ENCODE measurements at regions not wholly inside any gene's neighbourhood (a gene's known extent, or its start where the extent isn't known, plus 50 kb on each side); places are given as distances from the start of the nearest gene placed in this dataset.
"Not testable (repeated sequence)": the region's sequence is repeated elsewhere in the genome, so short reads cannot be mapped to it uniquely, and the experiment has no call there.

GRCh38 chr2:150122156-150122555 is 365.3 kb downstream of the RND3 start:
- Histone ChIP-seq H3K36me3 (ENCODE audit: control insufficient read depth, insufficient read depth, low read length) (no peaks in the 10 kb centered on the region), H3K27me3 (ENCODE audit: control insufficient read depth, insufficient read depth, low read length) (no peaks in the 10 kb centered on the region), H3K9me3 (replicated peaks; ENCODE audit: control insufficient read depth, low read depth, low read length) (no peaks in the 10 kb centered on the region), H3K4me3 (ENCODE audit: low read length) (no peak overlapping the region), H3K4me1 (ENCODE audit: control insufficient read depth, insufficient read depth, low read length) (peaks cover 9% of the 10 kb centered on the region), H3K27ac (ENCODE audit: low read length) (no peak overlapping the region)
- DNase-seq = no peak
- 86% methylated on average over 3 of the region's 3 CpGs for WGBS (ENCODE audit: insufficient coverage)

DNA sequence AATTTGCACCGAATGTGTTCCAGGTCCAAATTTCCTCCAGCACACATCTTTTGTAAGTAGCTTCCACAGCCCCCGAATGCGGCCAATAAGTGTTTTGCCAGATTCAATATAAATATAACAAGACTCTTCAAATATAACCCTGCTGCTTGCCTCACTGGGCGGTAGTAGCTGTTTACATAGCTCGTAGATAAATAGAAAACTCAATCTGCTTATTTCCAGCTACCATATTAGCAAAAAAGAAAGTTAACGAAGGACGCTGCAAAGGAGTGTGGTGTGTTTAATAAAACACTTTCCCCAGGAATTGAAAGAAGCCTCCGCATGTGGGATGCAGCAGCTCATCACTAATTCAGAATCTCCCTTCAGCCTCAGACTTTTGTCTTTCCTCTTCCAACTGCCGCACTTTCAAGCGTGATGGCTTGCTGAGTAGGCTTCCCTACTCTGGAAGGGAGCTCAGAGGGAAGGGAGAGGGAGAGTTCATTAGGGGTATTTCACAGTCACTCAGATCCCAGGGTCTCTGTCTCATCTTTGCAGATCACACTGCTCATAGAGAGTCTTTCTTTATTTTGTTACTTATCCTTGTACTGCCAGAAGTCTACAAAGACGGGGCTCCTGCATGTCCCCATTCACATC is 367.0 kb downstream of the RND3 start:
- H3K9me3 ChIP-seq (replicated peaks; ENCODE audit: control insufficient read depth, low read depth, low read length) = no peaks in the 10 kb centered on the region
- WGBS (ENCODE audit: insufficient coverage) = 60% methylated on average over 1 of the region's 11 CpGs
- H3K4me3 ChIP-seq (ENCODE audit: low read length) = no peak overlapping the region

DNA sequence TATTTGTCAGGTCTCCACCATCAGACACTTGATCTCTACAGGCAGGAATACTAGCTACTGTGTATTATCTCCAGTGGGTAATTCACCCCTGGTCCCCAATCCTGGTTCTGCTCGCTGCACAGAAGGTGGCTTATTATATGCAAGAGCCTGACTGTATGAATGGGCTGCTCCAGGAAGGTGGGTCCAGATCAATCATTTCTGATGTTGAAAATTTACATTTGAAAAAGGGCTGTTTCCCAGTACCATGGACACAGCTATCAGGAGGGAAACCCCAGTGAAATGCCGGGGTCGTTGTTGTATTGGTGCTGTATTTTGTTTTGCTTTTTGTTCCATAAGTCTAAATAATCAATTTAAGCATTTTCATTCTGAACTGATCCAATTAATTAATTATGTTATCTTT is 367.6 kb downstream of the RND3 start:
- H3K9me3 ChIP-seq (replicated peaks; ENCODE audit: control insufficient read depth, low read depth, low read length) = no peaks in the 10 kb centered on the region
- no peak overlapping the region for H3K4me3 ChIP-seq (ENCODE audit: low read length)
- H3K27me3 ChIP-seq (ENCODE audit: control insufficient read depth, insufficient read depth, low read length) = no peaks in the 10 kb centered on the region
- H3K27ac ChIP-seq (ENCODE audit: low read length) = no peak overlapping the region
- 100% methylated on average over 1 of the region's 3 CpGs for WGBS (ENCODE audit: insufficient coverage)
- DNase-seq = no peak
- no peaks in the 10 kb centered on the region for H3K36me3 ChIP-seq (ENCODE audit: control insufficient read depth, insufficient read depth, low read length)
- no peaks in the 10 kb centered on the region for H3K4me1 ChIP-seq (ENCODE audit: control insufficient read depth, insufficient read depth, low read length)

More for the DNA sequence above, 367.0 kb downstream of the RND3 start:
- no peak overlapping the region for H3K27ac ChIP-seq (ENCODE audit: low read length)
- H3K4me1 ChIP-seq (ENCODE audit: control insufficient read depth, insufficient read depth, low read length) = peaks cover under 1% of the 10 kb centered on the region
- H3K27me3 ChIP-seq (ENCODE audit: control insufficient read depth, insufficient read depth, low read length) = no peaks in the 10 kb centered on the region
- no peaks in the 10 kb centered on the region for H3K36me3 ChIP-seq (ENCODE audit: control insufficient read depth, insufficient read depth, low read length)
- DNase-seq = no peak

DNA sequence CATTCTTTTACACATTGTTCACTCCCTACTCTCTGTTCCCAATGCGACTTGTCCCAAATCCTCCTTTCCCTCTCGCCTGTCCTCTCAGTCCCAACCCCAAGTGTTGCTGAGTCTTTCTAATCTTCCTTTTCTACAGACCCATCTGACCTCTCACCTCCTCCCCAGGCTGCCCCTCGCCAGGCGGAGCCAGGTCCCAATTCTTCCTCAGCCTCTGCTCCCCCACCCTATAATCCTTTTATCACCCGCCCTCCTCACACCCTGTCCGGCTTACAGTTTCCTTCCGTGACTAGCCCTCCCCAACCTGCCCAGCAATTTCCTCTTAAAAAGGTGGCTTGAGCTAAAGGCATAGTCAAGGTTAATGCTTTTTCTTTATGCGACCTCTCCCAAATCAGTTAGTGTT is 373.4 kb downstream of the RND3 start:
- not testable (repeated sequence) for H3K27me3 ChIP-seq (ENCODE audit: control insufficient read depth, insufficient read depth, low read length); DNase-seq; H3K9me3 ChIP-seq (replicated peaks; ENCODE audit: control insufficient read depth, low read depth, low read length); H3K27ac ChIP-seq (ENCODE audit: low read length); H3K4me3 ChIP-seq (ENCODE audit: low read length); H3K4me1 ChIP-seq (ENCODE audit: control insufficient read depth, insufficient read depth, low read length); H3K36me3 ChIP-seq (ENCODE audit: control insufficient read depth, insufficient read depth, low read length)
- 71% methylated on average over 4 of the region's 8 CpGs for WGBS (ENCODE audit: insufficient coverage)

DNA sequence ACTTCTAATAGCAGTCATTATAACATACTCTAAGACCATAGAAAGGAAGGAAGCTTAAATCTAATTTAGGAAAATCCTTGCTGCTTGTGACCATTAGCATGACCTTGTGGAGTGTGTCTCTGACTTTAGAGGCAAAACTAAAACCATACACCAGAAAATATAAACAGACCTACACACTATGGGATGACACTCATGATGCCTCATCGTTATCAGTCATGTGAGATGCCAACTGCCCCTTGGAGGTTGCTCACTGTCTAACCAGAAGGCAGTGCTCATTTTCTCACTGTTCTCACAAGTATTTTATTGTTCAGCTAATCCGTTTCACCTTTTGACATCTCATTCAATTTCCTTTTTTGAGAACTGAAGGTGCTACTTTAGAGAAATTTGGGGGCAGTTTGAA is 376.9 kb downstream of the RND3 start:
- Histone ChIP-seq H3K4me1 (ENCODE audit: control insufficient read depth, insufficient read depth, low read length) (peaks cover 5% of the 10 kb centered on the region), H3K27ac (ENCODE audit: low read length) (no peak overlapping the region), H3K36me3 (ENCODE audit: control insufficient read depth, insufficient read depth, low read length) (no peaks in the 10 kb centered on the region), H3K27me3 (ENCODE audit: control insufficient read depth, insufficient read depth, low read length) (no peaks in the 10 kb centered on the region), H3K9me3 (replicated peaks; ENCODE audit: control insufficient read depth, low read depth, low read length) (no peaks in the 10 kb centered on the region), H3K4me3 (ENCODE audit: low read length) (no peak overlapping the region)
- 75% methylated on average over 1 of the region's 2 CpGs for WGBS (ENCODE audit: insufficient coverage)
- DNase-seq = no peak

GRCh38 chr2:150109912-150110311 is 377.6 kb downstream of the RND3 start:
- Histone ChIP-seq H3K27ac (ENCODE audit: low read length) (no peak overlapping the region), H3K27me3 (ENCODE audit: control insufficient read depth, insufficient read depth, low read length) (no peaks in the 10 kb centered on the region), H3K4me3 (ENCODE audit: low read length) (no peak overlapping the region), H3K36me3 (ENCODE audit: control insufficient read depth, insufficient read depth, low read length) (no peaks in the 10 kb centered on the region), H3K9me3 (replicated peaks; ENCODE audit: control insufficient read depth, low read depth, low read length) (no peaks in the 10 kb centered on the region), H3K4me1 (ENCODE audit: control insufficient read depth, insufficient read depth, low read length) (peaks cover 5% of the 10 kb centered on the region)
- 62% methylated on average over 3 of the region's 4 CpGs for WGBS (ENCODE audit: insufficient coverage)
- DNase-seq = peak; percentile 37

- H3K27ac ChIP-seq (ENCODE audit: low read length) = no peak overlapping the region
- H3K36me3 ChIP-seq (ENCODE audit: control insufficient read depth, insufficient read depth, low read length) = no peaks in the 10 kb centered on the region
- 54% methylated on average over 2 of the region's 3 CpGs for WGBS (ENCODE audit: insufficient coverage)
- peaks cover 5% of the 10 kb centered on the region for H3K4me1 ChIP-seq (ENCODE audit: control insufficient read depth, insufficient read depth, low read length)
- H3K27me3 ChIP-seq (ENCODE audit: control insufficient read depth, insufficient read depth, low read length) = no peaks in the 10 kb centered on the region
- DNase-seq = no peak
- no peaks in the 10 kb centered on the region for H3K9me3 ChIP-seq (replicated peaks; ENCODE audit: control insufficient read depth, low read depth, low read length)
- H3K4me3 ChIP-seq (ENCODE audit: low read length) = no peak overlapping the region
These were observed 378.4 kb downstream of the RND3 start for GRCh38 chr2:150109028-150109427.

- H3K36me3 ChIP-seq (ENCODE audit: control insufficient read depth, insufficient read depth, low read length) = no peaks in the 10 kb centered on the region
- no peak overlapping the region for H3K4me3 ChIP-seq (ENCODE audit: low read length)
- no CpG with 5 or more reads among the region's 2 CpGs for WGBS (ENCODE audit: insufficient coverage)
- no peak overlapping the region for H3K27ac ChIP-seq (ENCODE audit: low read length)
- no peaks in the 10 kb centered on the region for H3K9me3 ChIP-seq (replicated peaks; ENCODE audit: control insufficient read depth, low read depth, low read length)
- H3K4me1 ChIP-seq (ENCODE audit: control insufficient read depth, insufficient read depth, low read length) = peaks cover 5% of the 10 kb centered on the region
- DNase-seq = no peak
- H3K27me3 ChIP-seq (ENCODE audit: control insufficient read depth, insufficient read depth, low read length) = no peaks in the 10 kb centered on the region
These were observed 379.7 kb downstream of the RND3 start for GRCh38 chr2:150107816-150108215.

DNA sequence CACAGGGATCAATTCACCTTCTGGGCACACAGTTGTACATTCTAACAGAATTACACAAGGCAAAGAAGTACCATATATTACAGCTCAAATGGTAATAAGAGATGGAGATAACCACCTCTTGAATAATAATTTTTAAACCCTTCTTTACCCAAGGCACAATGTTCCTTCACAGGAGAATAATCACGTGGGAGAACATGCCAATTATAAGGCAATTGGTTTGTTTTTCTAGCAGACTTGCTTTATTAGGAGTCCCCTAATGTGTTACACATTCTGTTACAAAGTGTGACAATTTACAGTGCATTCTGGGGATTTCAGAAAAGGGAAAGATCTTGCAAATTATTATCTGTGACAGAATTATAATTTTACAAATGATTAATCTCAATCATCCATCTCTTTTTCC is 380.3 kb downstream of the RND3 start:
- WGBS (ENCODE audit: insufficient coverage) = no CpG with 5 or more reads among the region's 1 CpG
- Histone ChIP-seq H3K9me3 (replicated peaks; ENCODE audit: control insufficient read depth, low read depth, low read length) (no peaks in the 10 kb centered on the region), H3K36me3 (ENCODE audit: control insufficient read depth, insufficient read depth, low read length) (no peaks in the 10 kb centered on the region), H3K27ac (ENCODE audit: low read length) (no peak overlapping the region), H3K27me3 (ENCODE audit: control insufficient read depth, insufficient read depth, low read length) (no peaks in the 10 kb centered on the region), H3K4me3 (ENCODE audit: low read length) (no peak overlapping the region), H3K4me1 (ENCODE audit: control insufficient read depth, insufficient read depth, low read length) (peaks cover 5% of the 10 kb centered on the region)
- DNase-seq = no peak

GRCh38 chr2:150101947-150102346 is 385.5 kb downstream of the RND3 start:
- H3K27ac ChIP-seq (ENCODE audit: low read length) = no peak overlapping the region
- H3K4me3 ChIP-seq (ENCODE audit: low read length) = no peak overlapping the region
- H3K9me3 ChIP-seq (replicated peaks; ENCODE audit: control insufficient read depth, low read depth, low read length) = no peaks in the 10 kb centered on the region
- no peaks in the 10 kb centered on the region for H3K36me3 ChIP-seq (ENCODE audit: control insufficient read depth, insufficient read depth, low read length)
- no peak for DNase-seq
- H3K4me1 ChIP-seq (ENCODE audit: control insufficient read depth, insufficient read depth, low read length) = no peaks in the 10 kb centered on the region
- no CpG with 5 or more reads among the region's 2 CpGs for WGBS (ENCODE audit: insufficient coverage)
- H3K27me3 ChIP-seq (ENCODE audit: control insufficient read depth, insufficient read depth, low read length) = no peaks in the 10 kb centered on the region

DNA sequence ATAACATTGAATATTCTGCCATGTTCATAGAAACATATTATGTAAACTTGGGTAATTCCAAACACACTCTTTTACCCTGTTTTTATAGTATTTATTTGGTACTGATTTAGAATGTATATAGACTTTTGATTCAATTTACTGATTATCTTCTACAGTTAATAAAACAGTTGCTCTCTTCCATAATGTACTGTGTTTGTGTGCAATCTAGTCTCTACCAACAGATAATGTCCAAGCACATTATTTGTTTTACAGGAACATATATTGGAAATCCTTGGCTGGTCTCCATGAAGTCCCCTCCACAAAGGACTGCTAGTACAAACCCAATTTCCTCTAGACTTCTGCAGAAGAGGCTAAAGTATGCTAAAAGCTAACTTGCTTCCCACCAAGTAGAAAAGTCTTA is 386.6 kb downstream of the RND3 start:
- no peaks in the 10 kb centered on the region for H3K36me3 ChIP-seq (ENCODE audit: control insufficient read depth, insufficient read depth, low read length)
- no peaks in the 10 kb centered on the region for H3K4me1 ChIP-seq (ENCODE audit: control insufficient read depth, insufficient read depth, low read length)
- H3K27ac ChIP-seq (ENCODE audit: low read length) = no peak overlapping the region
- no peaks in the 10 kb centered on the region for H3K27me3 ChIP-seq (ENCODE audit: control insufficient read depth, insufficient read depth, low read length)
- H3K4me3 ChIP-seq (ENCODE audit: low read length) = no peak overlapping the region
- no peaks in the 10 kb centered on the region for H3K9me3 ChIP-seq (replicated peaks; ENCODE audit: control insufficient read depth, low read depth, low read length)
- no peak for DNase-seq
